Gastroesophageal sphincter (tissue), 3 donors: ENCODE measurements at regions not wholly inside any gene's neighbourhood (a gene's known extent, or its start where the extent isn't known, plus 50 kb on each side); places are given as distances from the start of the nearest gene placed in this dataset.

ENCODE experiments used
- CTCF ChIP-seq, 4 experiments: fragments of 200-600 bp in 2 of 4; fragments of 450-650 bp in 2 of 4; sonication (generic) in 1 of 4; IDR thresholded peaks; one replicate each; pipeline ENCODE4 v1.5.1; 2017 to 2019; ENCODE audit warnings: antibody characterized with exemption in 4 of 4, mild to moderate bottlenecking in 2 of 4, moderate library complexity in 2 of 4
- EP300 ChIP-seq: sonication (generic); formaldehyde crosslinking; IDR thresholded peaks from one replicate; pipeline ENCODE4 v1.6.1; 2017; ENCODE audit warnings: antibody characterized with exemption, mild to moderate bottlenecking
- POLR2A ChIP-seq, 2 donors: fragments of 450-650 bp; IDR thresholded peaks; one replicate each; pipeline ENCODE4 v1.6.1; 2017; ENCODE audit warnings: antibody characterized with exemption in 2 of 2, mild to moderate bottlenecking in 2 of 2, moderate library complexity in 1 of 2
- POLR2AphosphoS5 ChIP-seq: sonication (generic); formaldehyde crosslinking; IDR thresholded peaks from one replicate; pipeline ENCODE4 v1.6.1; 2017; ENCODE audit warnings: antibody characterized with exemption

GRCh38 chr5:2124434-2125170 lies 241.9 kb upstream of the IRX4 start:
- TF ChIP-seq CTCF (IDR thresholded peaks at IDR 0.05) (no peak), POLR2AphosphoS5 (no peak), POLR2A (IDR thresholded peaks at IDR 0.05) (no peak), EP300 (no peak)
